ENCODE measurements at regions not wholly inside any gene's neighbourhood (a gene's known extent, or its start where the extent isn't known, plus 50 kb on each side); places are given as distances from the start of the nearest gene placed in this dataset.

DNA sequence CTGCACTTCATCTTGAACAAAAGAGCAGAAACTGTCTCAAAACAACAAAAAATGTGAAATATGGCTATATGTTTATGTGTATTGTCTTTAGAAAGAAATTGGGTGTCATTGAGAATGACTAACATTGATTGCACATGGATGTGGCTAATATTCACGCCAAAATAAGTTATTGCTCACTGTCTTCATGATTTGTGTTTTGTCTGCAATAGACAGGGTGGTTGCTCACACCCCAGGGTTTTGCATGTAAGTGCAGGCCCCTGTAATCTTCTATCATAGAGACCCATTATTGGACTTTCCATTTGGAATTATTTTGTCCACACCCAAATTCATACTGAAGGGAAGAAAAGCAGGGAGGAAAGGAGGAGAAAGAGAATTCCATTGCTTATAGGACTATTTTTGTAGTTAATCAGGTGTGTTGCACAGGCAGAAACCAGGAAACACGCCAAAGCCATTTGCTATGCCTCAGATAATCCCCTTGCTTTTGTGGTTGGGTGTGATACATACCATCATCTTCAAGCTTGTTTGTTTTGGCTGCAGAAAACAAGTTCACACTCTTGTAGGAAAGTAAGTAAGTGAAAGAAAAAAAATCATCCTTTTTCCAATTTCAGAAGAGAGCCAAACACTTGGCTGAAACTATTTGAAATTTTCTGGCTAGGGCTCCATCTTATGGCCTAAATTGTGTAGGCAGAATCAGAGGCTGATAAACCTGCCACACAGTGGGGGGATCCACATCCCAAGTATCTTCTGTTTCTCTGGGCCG, 214.1 kb downstream of the COL12A1 start:
- Histone ChIP-seq H3K4me1 (ENCODE audit: control insufficient read depth, insufficient read depth, low read length) (no peaks in the 10 kb centered on the region), H3K4me3 (ENCODE audit: low read length in 2 of 2) (no peak overlapping the region), H3K27ac (ENCODE audit: low read length) (no peak overlapping the region), H3K9me3 (ENCODE audit: control insufficient read depth in 2 of 2, low read length in 2 of 2) (peaks cover 0 to 5% of the 10 kb centered on the region in 2 donors), H3K9ac (ENCODE audit: low read length in 2 of 2) (no peak overlapping the region), H3K27me3 (ENCODE audit: control insufficient read depth in 1 of 2, insufficient read depth in 2 of 2, low read length in 2 of 2) (no peaks in the 10 kb centered on the region), H3K36me3 (ENCODE audit: control insufficient read depth in 2 of 2, insufficient read depth in 2 of 2, low read length in 2 of 2) (no peaks in the 10 kb centered on the region)

DNA sequence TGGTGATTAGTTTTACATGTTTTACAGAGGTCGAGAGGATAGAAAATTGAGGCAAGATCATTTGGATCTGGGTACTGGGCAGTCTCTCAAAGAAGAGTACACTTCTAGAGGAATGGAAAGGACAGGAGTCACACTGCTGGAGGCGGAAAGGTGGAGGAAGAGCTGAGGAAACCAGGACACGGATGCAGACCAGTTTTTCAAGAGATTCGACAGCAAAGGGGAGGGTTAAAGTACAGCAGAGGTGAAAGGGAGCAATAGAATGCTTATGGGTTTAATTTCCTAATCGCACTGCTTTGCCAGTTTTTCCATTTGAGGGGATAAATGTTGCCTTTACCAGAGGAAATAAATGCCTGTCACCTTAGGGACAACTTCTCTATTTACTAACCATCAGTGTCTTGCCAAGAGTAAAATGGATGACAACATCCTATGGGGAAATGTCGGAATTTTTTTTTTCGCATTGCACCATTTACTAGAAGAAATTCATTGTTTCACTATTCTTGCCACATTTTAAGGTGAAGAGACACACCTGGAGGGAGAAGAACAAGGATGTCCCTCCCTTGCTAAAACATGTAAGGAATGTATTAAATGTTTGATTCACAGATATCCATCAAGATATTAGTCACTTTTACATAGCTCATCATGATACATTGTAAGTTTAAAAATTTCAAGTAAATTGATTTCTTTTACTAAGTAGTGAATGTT, 226.6 kb downstream of the COL12A1 start:
- Histone ChIP-seq H3K9me3 (ENCODE audit: control insufficient read depth in 2 of 2, low read length in 2 of 2) (no peaks in the 10 kb centered on the region), H3K9ac (ENCODE audit: low read length in 2 of 2) (no peak overlapping the region), H3K4me3 (ENCODE audit: low read length in 2 of 2) (no peak overlapping the region), H3K27ac (ENCODE audit: low read length) (no peak overlapping the region), H3K4me1 (ENCODE audit: control insufficient read depth, insufficient read depth, low read length) (no peaks in the 10 kb centered on the region), H3K27me3 (ENCODE audit: control insufficient read depth in 1 of 2, insufficient read depth in 2 of 2, low read length in 2 of 2) (no peaks in the 10 kb centered on the region), H3K36me3 (ENCODE audit: control insufficient read depth in 2 of 2, insufficient read depth in 2 of 2, low read length in 2 of 2) (no peaks in the 10 kb centered on the region)

DNA sequence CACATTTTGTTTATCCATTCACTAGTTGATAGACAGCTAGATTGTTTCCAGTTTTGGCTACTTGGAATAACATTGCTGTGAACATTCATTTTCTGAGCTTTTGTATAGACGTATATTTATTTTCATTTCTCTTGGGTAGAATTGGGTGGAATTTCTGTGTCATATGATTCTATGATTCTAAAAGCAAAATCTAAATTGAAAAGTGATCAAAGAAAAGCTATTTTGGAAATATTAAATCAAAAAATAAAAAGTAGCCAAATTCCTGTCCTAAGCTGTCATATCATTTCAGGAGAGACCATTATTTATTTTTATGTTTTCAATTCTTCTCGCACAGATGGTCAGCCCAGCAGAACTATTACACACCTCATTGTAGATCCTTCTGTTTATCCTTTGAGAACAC, 229.2 kb downstream of the COL12A1 start:
- H3K27ac ChIP-seq (ENCODE audit: low read length) = no peak overlapping the region

DNA sequence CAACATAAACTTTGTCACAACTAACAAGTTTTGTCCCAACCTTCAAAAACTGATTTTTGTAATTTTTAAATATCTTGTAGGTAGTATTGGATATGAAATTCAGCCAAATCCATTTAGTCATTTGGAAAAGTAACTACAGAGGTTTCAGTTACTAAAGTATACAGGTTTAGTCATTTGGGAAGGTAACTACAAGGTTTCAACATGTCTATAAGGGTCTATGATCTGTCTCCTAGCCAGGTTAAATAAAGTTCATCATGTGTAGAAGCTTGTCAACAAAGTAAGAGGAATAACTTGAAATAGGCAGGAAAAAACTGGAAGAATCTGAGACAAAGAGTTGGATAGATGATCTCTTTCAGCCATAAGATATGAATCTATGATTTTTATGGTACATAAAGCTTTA, 229.8 kb downstream of the COL12A1 start:
- H3K4me3 ChIP-seq (ENCODE audit: low read length in 2 of 2) = no peak overlapping the region
- peaks cover 6% of the 10 kb centered on the region for H3K4me1 ChIP-seq (ENCODE audit: control insufficient read depth, insufficient read depth, low read length)
- no peaks in the 10 kb centered on the region for H3K27me3 ChIP-seq (ENCODE audit: control insufficient read depth in 1 of 2, insufficient read depth in 2 of 2, low read length in 2 of 2)
- no peaks in the 10 kb centered on the region for H3K36me3 ChIP-seq (ENCODE audit: control insufficient read depth in 2 of 2, insufficient read depth in 2 of 2, low read length in 2 of 2)
- H3K9me3 ChIP-seq (ENCODE audit: control insufficient read depth in 2 of 2, low read length in 2 of 2) = no peaks in the 10 kb centered on the region
- H3K27ac ChIP-seq (ENCODE audit: low read length) = no peak overlapping the region
- no peak overlapping the region for H3K9ac ChIP-seq (ENCODE audit: low read length in 2 of 2)

More for the DNA sequence above, 229.2 kb downstream of the COL12A1 start:
- Histone ChIP-seq H3K4me1 (ENCODE audit: control insufficient read depth, insufficient read depth, low read length) (peaks cover 6% of the 10 kb centered on the region), H3K36me3 (ENCODE audit: control insufficient read depth in 2 of 2, insufficient read depth in 2 of 2, low read length in 2 of 2) (no peaks in the 10 kb centered on the region), H3K9me3 (ENCODE audit: control insufficient read depth in 2 of 2, low read length in 2 of 2) (no peaks in the 10 kb centered on the region), H3K27me3 (ENCODE audit: control insufficient read depth in 1 of 2, insufficient read depth in 2 of 2, low read length in 2 of 2) (no peaks in the 10 kb centered on the region), H3K9ac (ENCODE audit: low read length in 2 of 2) (no peak overlapping the region), H3K4me3 (ENCODE audit: low read length in 2 of 2) (no peak overlapping the region)

DNA sequence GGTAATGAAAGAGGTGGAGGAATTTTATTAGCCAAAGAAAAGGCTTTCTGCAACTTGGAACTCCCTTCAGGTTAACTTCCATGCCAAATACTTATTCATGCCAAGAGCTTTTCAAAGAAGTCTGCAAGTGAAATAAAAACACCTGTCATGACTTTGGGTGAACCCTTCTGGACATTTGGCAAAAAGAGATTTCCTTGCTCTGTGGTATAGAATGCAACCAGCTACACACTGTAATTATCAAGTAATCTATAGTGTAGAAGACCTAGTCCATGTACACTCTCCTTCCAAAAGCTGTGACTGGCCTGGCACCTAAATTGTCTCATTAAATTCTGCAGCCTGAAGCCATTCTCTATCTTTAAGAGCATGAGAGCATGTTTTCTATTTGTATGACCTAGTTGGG, 232.3 kb downstream of the COL12A1 start:
- H3K27me3 ChIP-seq (ENCODE audit: control insufficient read depth in 1 of 2, insufficient read depth in 2 of 2, low read length in 2 of 2) = no peaks in the 10 kb centered on the region
- no peak overlapping the region for H3K4me3 ChIP-seq (ENCODE audit: low read length in 2 of 2)
- no peak overlapping the region for H3K9ac ChIP-seq (ENCODE audit: low read length in 2 of 2)
- no peak overlapping the region for H3K27ac ChIP-seq (ENCODE audit: low read length)
- peaks cover 6% of the 10 kb centered on the region for H3K4me1 ChIP-seq (ENCODE audit: control insufficient read depth, insufficient read depth, low read length)
- no peaks in the 10 kb centered on the region for H3K36me3 ChIP-seq (ENCODE audit: control insufficient read depth in 2 of 2, insufficient read depth in 2 of 2, low read length in 2 of 2)
- H3K9me3 ChIP-seq (ENCODE audit: control insufficient read depth in 2 of 2, low read length in 2 of 2) = no peaks in the 10 kb centered on the region

DNA sequence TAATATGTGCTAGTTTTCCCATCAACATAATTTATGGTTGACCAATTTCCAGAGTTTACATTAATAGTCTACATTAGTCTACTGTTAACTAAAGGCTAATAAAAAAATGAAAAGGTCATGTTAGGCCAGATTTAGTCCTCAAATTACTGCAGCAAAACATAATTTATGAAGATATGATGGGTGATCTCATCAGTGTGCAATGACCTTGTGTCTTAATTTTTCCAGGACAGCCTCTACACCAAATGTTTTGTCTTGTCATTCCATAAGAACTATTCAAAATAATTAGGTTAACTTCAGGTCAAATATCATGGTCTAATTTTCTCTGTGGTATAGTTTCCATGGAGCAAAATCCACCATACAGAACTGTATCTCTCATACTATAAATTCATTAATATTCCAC, 234.2 kb downstream of the COL12A1 start:
- H3K9me3 ChIP-seq (ENCODE audit: control insufficient read depth in 2 of 2, low read length in 2 of 2) = no peaks in the 10 kb centered on the region
- no peak overlapping the region for H3K27ac ChIP-seq (ENCODE audit: low read length)
- H3K4me3 ChIP-seq (ENCODE audit: low read length in 2 of 2) = no peak overlapping the region

DNA sequence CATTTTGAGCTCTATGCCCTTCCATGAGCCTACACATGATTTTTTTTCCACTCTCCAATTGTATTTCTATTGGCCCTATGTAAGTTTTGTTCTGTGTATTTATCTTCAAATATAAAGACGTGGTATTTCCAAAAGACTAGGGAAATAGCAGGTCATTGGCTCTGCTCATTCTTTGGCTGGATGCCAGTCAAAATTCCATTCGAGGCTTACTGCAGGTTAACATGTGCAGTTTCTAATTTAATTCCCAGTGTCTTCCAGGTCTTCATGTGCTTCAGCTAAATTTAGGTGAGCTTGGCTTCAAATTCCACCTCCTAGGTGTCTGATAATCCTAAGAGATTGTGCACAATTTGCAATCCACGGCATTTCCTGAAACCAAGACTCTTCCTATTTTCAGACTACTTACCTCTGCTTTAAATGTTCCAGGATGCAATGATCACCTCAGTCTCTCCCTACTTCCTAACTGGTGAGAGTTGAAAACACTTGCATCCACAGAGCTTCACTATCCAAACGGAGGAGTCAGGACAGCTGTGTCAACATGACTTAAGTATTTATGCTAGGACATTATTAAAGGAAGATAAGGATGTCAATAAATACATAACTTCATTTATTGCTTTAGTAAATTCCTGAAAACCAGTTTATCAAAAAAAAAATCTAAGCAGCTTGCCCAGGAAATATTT, 236.1 kb downstream of the COL12A1 start:
- Histone ChIP-seq H3K27me3 (ENCODE audit: control insufficient read depth in 1 of 2, insufficient read depth in 2 of 2, low read length in 2 of 2) (no peaks in the 10 kb centered on the region), H3K27ac (ENCODE audit: low read length) (no peak overlapping the region), H3K4me3 (ENCODE audit: low read length in 2 of 2) (no peak overlapping the region)

More for the DNA sequence above, 234.2 kb downstream of the COL12A1 start:
- Histone ChIP-seq H3K27me3 (ENCODE audit: control insufficient read depth in 1 of 2, insufficient read depth in 2 of 2, low read length in 2 of 2) (no peaks in the 10 kb centered on the region), H3K4me1 (ENCODE audit: control insufficient read depth, insufficient read depth, low read length) (peaks cover 6% of the 10 kb centered on the region), H3K36me3 (ENCODE audit: control insufficient read depth in 2 of 2, insufficient read depth in 2 of 2, low read length in 2 of 2) (no peaks in the 10 kb centered on the region), H3K9ac (ENCODE audit: low read length in 2 of 2) (no peak overlapping the region)

DNA sequence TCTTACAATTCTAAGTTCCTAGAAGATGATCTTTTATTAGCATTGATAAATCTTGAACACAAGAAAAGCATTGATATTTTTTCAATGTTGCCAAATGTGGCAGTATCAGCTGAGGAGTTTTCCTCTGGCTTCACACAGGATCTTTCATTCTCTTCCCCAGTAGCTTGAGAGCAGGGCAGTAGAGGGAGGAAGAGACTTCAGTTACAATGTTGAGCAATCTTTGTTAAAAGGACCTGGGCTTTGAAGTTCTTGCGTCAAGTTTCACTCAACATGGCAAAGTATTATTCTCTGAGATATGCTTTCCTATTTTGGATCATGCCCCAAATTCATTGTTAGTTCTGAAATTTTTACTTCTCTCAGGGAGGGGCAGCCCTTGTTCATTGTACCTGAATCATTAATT, 238.0 kb downstream of the COL12A1 start:
- Histone ChIP-seq H3K9me3 (ENCODE audit: control insufficient read depth in 2 of 2, low read length in 2 of 2) (peaks cover 0 to 8% of the 10 kb centered on the region in 2 donors), H3K4me1 (ENCODE audit: control insufficient read depth, insufficient read depth, low read length) (no peaks in the 10 kb centered on the region), H3K4me3 (ENCODE audit: low read length in 2 of 2) (no peak overlapping the region), H3K27me3 (ENCODE audit: control insufficient read depth in 1 of 2, insufficient read depth in 2 of 2, low read length in 2 of 2) (no peaks in the 10 kb centered on the region), H3K27ac (ENCODE audit: low read length) (no peak overlapping the region), H3K36me3 (ENCODE audit: control insufficient read depth in 2 of 2, insufficient read depth in 2 of 2, low read length in 2 of 2) (no peaks in the 10 kb centered on the region), H3K9ac (ENCODE audit: low read length in 2 of 2) (no peak overlapping the region)

More for the DNA sequence above, 236.1 kb downstream of the COL12A1 start:
- Histone ChIP-seq H3K9ac (ENCODE audit: low read length in 2 of 2) (no peak overlapping the region), H3K36me3 (ENCODE audit: control insufficient read depth in 2 of 2, insufficient read depth in 2 of 2, low read length in 2 of 2) (no peaks in the 10 kb centered on the region), H3K4me1 (ENCODE audit: control insufficient read depth, insufficient read depth, low read length) (peaks cover 6% of the 10 kb centered on the region), H3K9me3 (ENCODE audit: control insufficient read depth in 2 of 2, low read length in 2 of 2) (peaks cover 0 to 7% of the 10 kb centered on the region in 2 donors)

DNA sequence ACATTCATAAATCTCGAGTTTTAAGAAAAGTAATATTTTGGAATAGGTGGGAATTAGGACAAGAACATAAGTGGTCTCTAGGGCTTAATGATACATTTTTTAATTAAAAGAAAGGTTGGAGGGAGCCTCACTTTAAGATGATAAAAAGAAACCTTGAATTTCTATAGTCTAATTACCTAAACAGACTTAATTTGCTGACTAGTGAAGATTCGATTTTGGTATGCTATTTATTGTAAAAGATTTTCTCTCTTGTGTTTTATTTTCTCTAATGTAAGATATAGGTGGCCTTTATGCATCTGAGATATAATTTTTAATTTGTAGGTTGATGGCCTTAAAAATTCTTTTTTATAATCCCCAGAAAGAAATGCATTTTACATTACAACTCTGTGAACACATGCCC, 239.1 kb downstream of the COL12A1 start:
- Histone ChIP-seq H3K4me1 (ENCODE audit: control insufficient read depth, insufficient read depth, low read length) (no peaks in the 10 kb centered on the region), H3K36me3 (ENCODE audit: control insufficient read depth in 2 of 2, insufficient read depth in 2 of 2, low read length in 2 of 2) (no peaks in the 10 kb centered on the region), H3K9ac (ENCODE audit: low read length in 2 of 2) (no peak overlapping the region), H3K4me3 (ENCODE audit: low read length in 2 of 2) (no peak overlapping the region), H3K27me3 (ENCODE audit: control insufficient read depth in 1 of 2, insufficient read depth in 2 of 2, low read length in 2 of 2) (no peaks in the 10 kb centered on the region), H3K27ac (ENCODE audit: low read length) (no peak overlapping the region), H3K9me3 (ENCODE audit: control insufficient read depth in 2 of 2, low read length in 2 of 2) (peaks cover 0 to 8% of the 10 kb centered on the region in 2 donors)

DNA sequence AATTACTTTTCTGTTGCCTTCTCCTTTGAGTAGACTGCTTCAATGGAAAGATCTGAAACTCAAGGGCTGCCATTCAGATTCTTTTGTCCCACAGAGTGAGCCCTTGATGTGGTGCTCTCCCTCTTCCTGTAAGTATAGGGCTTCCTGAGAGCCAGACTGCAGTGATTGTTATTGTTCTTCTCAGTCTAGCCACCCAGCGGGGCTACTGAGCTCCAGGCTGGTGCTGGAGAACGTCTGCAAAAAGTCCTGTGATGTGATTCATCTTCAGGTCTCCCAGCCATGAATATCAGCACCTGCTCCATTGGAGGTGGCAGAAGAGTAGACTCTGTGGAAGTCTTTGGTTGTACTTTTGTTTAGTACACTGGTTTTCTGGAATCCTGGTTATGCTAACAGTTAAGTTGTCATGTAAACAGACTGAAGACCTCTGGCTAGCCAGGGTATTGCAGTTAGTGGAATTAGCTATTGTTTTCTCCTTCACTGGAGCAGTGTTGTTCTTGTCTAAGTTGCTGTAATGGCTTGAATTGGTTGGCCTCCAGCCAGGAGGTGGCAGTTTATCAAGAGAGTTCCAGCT, 240.9 kb downstream of the COL12A1 start:
- Histone ChIP-seq H3K27me3 (ENCODE audit: control insufficient read depth in 1 of 2, insufficient read depth in 2 of 2, low read length in 2 of 2) (no peaks in the 10 kb centered on the region), H3K9ac (ENCODE audit: low read length in 2 of 2) (no peak overlapping the region), H3K9me3 (ENCODE audit: control insufficient read depth in 2 of 2, low read length in 2 of 2) (peaks cover 0 to 8% of the 10 kb centered on the region in 2 donors), H3K36me3 (ENCODE audit: control insufficient read depth in 2 of 2, insufficient read depth in 2 of 2, low read length in 2 of 2) (no peaks in the 10 kb centered on the region), H3K27ac (ENCODE audit: low read length) (no peak overlapping the region), H3K4me3 (ENCODE audit: low read length in 2 of 2) (no peak overlapping the region), H3K4me1 (ENCODE audit: control insufficient read depth, insufficient read depth, low read length) (no peaks in the 10 kb centered on the region)

Data from stomach smooth muscle (tissue), 2 donors.